ENCODE measurements at regions not wholly inside any gene's neighbourhood (a gene's known extent, or its start where the extent isn't known, plus 50 kb on each side); places are given as distances from the start of the nearest gene placed in this dataset.

GRCh38 chr10:113279262-113279661 is 273.6 kb upstream of the HABP2 start:
- no peak overlapping the region for H3K9ac ChIP-seq (ENCODE audit: low read length)
- no peaks in the 10 kb centered on the region for H3K36me3 ChIP-seq (ENCODE audit: control insufficient read depth, insufficient read depth, low read length)
- no peak overlapping the region for H3K4me3 ChIP-seq (ENCODE audit: low read length)
- H3K4me1 ChIP-seq (ENCODE audit: control insufficient read depth, insufficient read depth, low read length): no peaks in the 10 kb centered on the region
- H3K9me3 ChIP-seq (ENCODE audit: control insufficient read depth, low read length): no peaks in the 10 kb centered on the region
- H3K27me3 ChIP-seq (ENCODE audit: control insufficient read depth, insufficient read depth, low read length): no peaks in the 10 kb centered on the region

DNA sequence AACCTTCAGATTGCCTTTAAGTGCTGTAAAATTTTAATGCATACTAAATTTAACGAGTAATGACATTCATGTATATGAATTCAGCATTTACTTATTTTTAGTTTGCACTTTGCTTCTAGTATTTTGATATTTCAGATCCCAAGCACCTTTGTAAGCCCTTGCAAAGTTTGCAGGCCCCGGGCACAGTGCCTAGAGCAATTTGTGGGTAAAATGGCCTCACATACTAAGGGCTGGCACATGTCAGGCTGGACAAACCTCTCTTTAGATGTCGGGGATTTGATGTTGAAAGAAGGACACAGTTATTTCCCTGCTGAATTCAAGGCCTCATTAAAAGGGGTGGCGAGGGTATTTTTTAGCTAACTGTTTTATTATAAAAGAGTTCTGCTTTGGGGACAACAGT is 270.3 kb upstream of the HABP2 start:
- H3K9ac ChIP-seq (ENCODE audit: low read length): no peak overlapping the region
- no peaks in the 10 kb centered on the region for H3K36me3 ChIP-seq (ENCODE audit: control insufficient read depth, insufficient read depth, low read length)
- H3K4me1 ChIP-seq (ENCODE audit: control insufficient read depth, insufficient read depth, low read length): no peaks in the 10 kb centered on the region
- no peak overlapping the region for H3K4me3 ChIP-seq (ENCODE audit: low read length)
- no peaks in the 10 kb centered on the region for H3K27me3 ChIP-seq (ENCODE audit: control insufficient read depth, insufficient read depth, low read length)
- no peaks in the 10 kb centered on the region for H3K9me3 ChIP-seq (ENCODE audit: control insufficient read depth, low read length)

- Histone ChIP-seq H3K27me3 (ENCODE audit: control insufficient read depth, insufficient read depth, low read length) (no peaks in the 10 kb centered on the region), H3K9ac (ENCODE audit: low read length) (no peak overlapping the region), H3K4me3 (ENCODE audit: low read length) (no peak overlapping the region), H3K36me3 (ENCODE audit: control insufficient read depth, insufficient read depth, low read length) (no peaks in the 10 kb centered on the region), H3K9me3 (ENCODE audit: control insufficient read depth, low read length) (no peaks in the 10 kb centered on the region), H3K4me1 (ENCODE audit: control insufficient read depth, insufficient read depth, low read length) (no peaks in the 10 kb centered on the region)
These were observed 269.7 kb upstream of the HABP2 start for GRCh38 chr10:113283189-113283588.

GRCh38 chr10:113284635-113285034 is 268.2 kb upstream of the HABP2 start:
- no peaks in the 10 kb centered on the region for H3K4me1 ChIP-seq (ENCODE audit: control insufficient read depth, insufficient read depth, low read length)
- no peaks in the 10 kb centered on the region for H3K9me3 ChIP-seq (ENCODE audit: control insufficient read depth, low read length)

GRCh38 chr10:113285305-113285704 is 267.5 kb upstream of the HABP2 start:
- H3K9ac ChIP-seq (ENCODE audit: low read length): no peak overlapping the region
- H3K27me3 ChIP-seq (ENCODE audit: control insufficient read depth, insufficient read depth, low read length): no peaks in the 10 kb centered on the region
- no peaks in the 10 kb centered on the region for H3K4me1 ChIP-seq (ENCODE audit: control insufficient read depth, insufficient read depth, low read length)
- H3K4me3 ChIP-seq (ENCODE audit: low read length): no peak overlapping the region
- no peaks in the 10 kb centered on the region for H3K36me3 ChIP-seq (ENCODE audit: control insufficient read depth, insufficient read depth, low read length)
- no peaks in the 10 kb centered on the region for H3K9me3 ChIP-seq (ENCODE audit: control insufficient read depth, low read length)

More at GRCh38 chr10:113284635-113285034, 268.2 kb upstream of the HABP2 start:
- H3K36me3 ChIP-seq (ENCODE audit: control insufficient read depth, insufficient read depth, low read length): no peaks in the 10 kb centered on the region
- H3K27me3 ChIP-seq (ENCODE audit: control insufficient read depth, insufficient read depth, low read length): no peaks in the 10 kb centered on the region
- H3K9ac ChIP-seq (ENCODE audit: low read length): no peak overlapping the region
- no peak overlapping the region for H3K4me3 ChIP-seq (ENCODE audit: low read length)

DNA sequence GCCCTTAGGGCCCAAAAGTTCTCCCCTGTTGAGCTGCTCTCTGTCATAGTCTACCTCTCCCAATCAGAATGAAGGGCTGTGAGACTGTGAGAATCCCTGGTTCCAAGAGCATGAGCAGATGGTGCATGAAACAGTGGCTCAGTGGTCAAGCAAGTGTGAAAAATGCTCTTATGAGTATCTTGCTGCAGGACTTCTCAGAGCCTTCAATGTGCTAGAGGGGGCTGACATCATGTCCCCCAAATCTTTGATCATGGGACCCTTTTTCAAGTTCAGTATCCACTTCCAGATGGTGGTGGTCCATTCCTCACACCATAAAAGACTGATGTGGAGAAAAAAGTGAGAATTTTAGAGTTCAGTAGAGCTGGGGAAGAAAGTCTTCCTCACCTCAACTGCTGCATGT is 265.3 kb upstream of the HABP2 start:
- Histone ChIP-seq H3K36me3 (ENCODE audit: control insufficient read depth, insufficient read depth, low read length) (no peaks in the 10 kb centered on the region), H3K4me3 (ENCODE audit: low read length) (no peak overlapping the region), H3K9ac (ENCODE audit: low read length) (no peak overlapping the region), H3K4me1 (ENCODE audit: control insufficient read depth, insufficient read depth, low read length) (no peaks in the 10 kb centered on the region), H3K9me3 (ENCODE audit: control insufficient read depth, low read length) (no peaks in the 10 kb centered on the region), H3K27me3 (ENCODE audit: control insufficient read depth, insufficient read depth, low read length) (no peaks in the 10 kb centered on the region)

- Histone ChIP-seq H3K36me3 (ENCODE audit: control insufficient read depth, insufficient read depth, low read length) (no peaks in the 10 kb centered on the region), H3K4me3 (ENCODE audit: low read length) (no peak overlapping the region), H3K9me3 (ENCODE audit: control insufficient read depth, low read length) (no peaks in the 10 kb centered on the region), H3K4me1 (ENCODE audit: control insufficient read depth, insufficient read depth, low read length) (no peaks in the 10 kb centered on the region), H3K27me3 (ENCODE audit: control insufficient read depth, insufficient read depth, low read length) (no peaks in the 10 kb centered on the region), H3K9ac (ENCODE audit: low read length) (no peak overlapping the region)
These were observed 262.7 kb upstream of the HABP2 start for GRCh38 chr10:113290137-113290536.

DNA sequence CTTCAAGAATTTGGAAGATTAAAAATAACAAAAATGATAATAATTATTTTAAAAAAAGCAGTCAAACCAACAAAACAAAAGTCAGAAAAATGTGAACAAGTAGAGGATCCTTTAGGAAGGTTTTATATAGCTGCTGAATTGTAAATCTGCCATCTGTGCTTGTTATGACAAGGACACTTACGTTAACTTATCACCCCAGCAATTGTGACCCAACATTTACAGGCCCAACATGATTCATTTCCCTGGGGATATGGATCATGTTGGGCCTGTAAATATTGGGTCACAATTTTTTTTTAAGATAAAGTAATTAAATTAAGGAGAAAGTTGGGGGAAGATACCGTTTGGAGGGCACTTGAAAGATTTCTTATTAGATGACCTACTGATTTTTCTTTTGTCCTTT is 261.4 kb upstream of the HABP2 start:
- Histone ChIP-seq H3K4me1 (ENCODE audit: control insufficient read depth, insufficient read depth, low read length) (no peaks in the 10 kb centered on the region), H3K36me3 (ENCODE audit: control insufficient read depth, insufficient read depth, low read length) (no peaks in the 10 kb centered on the region), H3K27me3 (ENCODE audit: control insufficient read depth, insufficient read depth, low read length) (no peaks in the 10 kb centered on the region), H3K9ac (ENCODE audit: low read length) (no peak overlapping the region), H3K4me3 (ENCODE audit: low read length) (no peak overlapping the region), H3K9me3 (ENCODE audit: control insufficient read depth, low read length) (no peaks in the 10 kb centered on the region)

DNA sequence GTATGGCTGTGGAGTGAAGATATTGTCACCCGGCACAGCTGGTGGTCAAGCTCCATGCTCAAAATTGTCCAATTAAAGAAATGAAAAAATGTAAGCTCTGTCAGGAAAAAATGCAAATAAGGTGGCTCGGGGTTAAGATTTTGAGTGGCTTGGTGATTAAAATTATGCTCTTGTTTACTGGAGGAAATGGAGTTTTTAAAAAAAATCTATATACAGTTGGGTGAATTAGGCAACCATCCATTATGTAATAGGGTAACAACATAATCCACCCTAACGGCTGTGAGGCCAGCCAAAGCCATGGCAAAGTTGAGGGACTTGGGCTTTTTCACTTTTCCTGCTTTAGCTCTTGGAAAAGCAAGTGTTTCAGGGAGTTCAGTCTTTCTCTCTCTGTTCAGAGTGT is 260.8 kb upstream of the HABP2 start:
- H3K9ac ChIP-seq (ENCODE audit: low read length): no peak overlapping the region
- no peaks in the 10 kb centered on the region for H3K9me3 ChIP-seq (ENCODE audit: control insufficient read depth, low read length)
- no peaks in the 10 kb centered on the region for H3K4me1 ChIP-seq (ENCODE audit: control insufficient read depth, insufficient read depth, low read length)
- H3K4me3 ChIP-seq (ENCODE audit: low read length): no peak overlapping the region
- H3K27me3 ChIP-seq (ENCODE audit: control insufficient read depth, insufficient read depth, low read length): no peaks in the 10 kb centered on the region
- no peaks in the 10 kb centered on the region for H3K36me3 ChIP-seq (ENCODE audit: control insufficient read depth, insufficient read depth, low read length)

GRCh38 chr10:113292743-113293142 is 260.1 kb upstream of the HABP2 start:
- no peaks in the 10 kb centered on the region for H3K9me3 ChIP-seq (ENCODE audit: control insufficient read depth, low read length)
- no peak overlapping the region for H3K4me3 ChIP-seq (ENCODE audit: low read length)
- no peaks in the 10 kb centered on the region for H3K36me3 ChIP-seq (ENCODE audit: control insufficient read depth, insufficient read depth, low read length)
- no peaks in the 10 kb centered on the region for H3K4me1 ChIP-seq (ENCODE audit: control insufficient read depth, insufficient read depth, low read length)
- no peaks in the 10 kb centered on the region for H3K27me3 ChIP-seq (ENCODE audit: control insufficient read depth, insufficient read depth, low read length)
- no peak overlapping the region for H3K9ac ChIP-seq (ENCODE audit: low read length)

- Histone ChIP-seq H3K9me3 (ENCODE audit: control insufficient read depth, low read length) (no peaks in the 10 kb centered on the region), H3K4me3 (ENCODE audit: low read length) (no peak overlapping the region), H3K4me1 (ENCODE audit: control insufficient read depth, insufficient read depth, low read length) (no peaks in the 10 kb centered on the region), H3K9ac (ENCODE audit: low read length) (no peak overlapping the region), H3K36me3 (ENCODE audit: control insufficient read depth, insufficient read depth, low read length) (no peaks in the 10 kb centered on the region), H3K27me3 (ENCODE audit: control insufficient read depth, insufficient read depth, low read length) (no peaks in the 10 kb centered on the region)
These were observed 259.7 kb upstream of the HABP2 start for GRCh38 chr10:113293167-113293566.

GRCh38 chr10:113294868-113295267 is 258.0 kb upstream of the HABP2 start:
- Histone ChIP-seq H3K9ac (ENCODE audit: low read length) (no peak overlapping the region), H3K4me3 (ENCODE audit: low read length) (no peak overlapping the region), H3K9me3 (ENCODE audit: control insufficient read depth, low read length) (no peaks in the 10 kb centered on the region), H3K36me3 (ENCODE audit: control insufficient read depth, insufficient read depth, low read length) (no peaks in the 10 kb centered on the region), H3K27me3 (ENCODE audit: control insufficient read depth, insufficient read depth, low read length) (no peaks in the 10 kb centered on the region), H3K4me1 (ENCODE audit: control insufficient read depth, insufficient read depth, low read length) (no peaks in the 10 kb centered on the region)

DNA sequence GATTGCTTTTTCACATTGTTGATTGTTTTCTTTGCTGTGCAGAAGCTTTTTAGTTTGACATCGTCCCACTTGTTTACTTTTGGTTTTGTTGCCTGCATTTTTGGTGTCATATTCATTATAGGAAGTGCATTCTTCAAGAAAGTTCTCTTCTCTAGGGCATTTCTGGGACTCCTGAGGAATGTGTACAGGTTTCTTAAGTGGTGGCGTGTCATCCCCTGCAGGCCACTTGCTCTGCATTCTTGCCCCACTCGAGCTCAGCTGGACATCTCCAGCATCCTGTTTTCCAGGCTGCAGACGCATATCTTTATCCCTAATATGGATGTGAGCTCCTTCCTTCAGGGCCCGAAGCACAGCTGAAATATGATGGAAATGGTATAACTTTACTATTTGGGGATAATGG is 255.6 kb upstream of the HABP2 start:
- H3K4me3 ChIP-seq (ENCODE audit: low read length): no peak overlapping the region
- H3K36me3 ChIP-seq (ENCODE audit: control insufficient read depth, insufficient read depth, low read length): no peaks in the 10 kb centered on the region
- no peaks in the 10 kb centered on the region for H3K27me3 ChIP-seq (ENCODE audit: control insufficient read depth, insufficient read depth, low read length)
- no peak overlapping the region for H3K9ac ChIP-seq (ENCODE audit: low read length)
- H3K9me3 ChIP-seq (ENCODE audit: control insufficient read depth, low read length): no peaks in the 10 kb centered on the region
- H3K4me1 ChIP-seq (ENCODE audit: control insufficient read depth, insufficient read depth, low read length): no peaks in the 10 kb centered on the region
